SJCRH30 (cell line): ENCODE measurements at regions not wholly inside any gene's neighbourhood (a gene's known extent, or its start where the extent isn't known, plus 50 kb on each side); places are given as distances from the start of the nearest gene placed in this dataset.

Experiments
- DNase-seq, 2 experiments: peaks; one replicate each; pipeline ENCODE4 v3.0.0-alpha.2; 2015 to 2020
- H3K27ac ChIP-seq: fragments of 250-450 bp; sonication (Bioruptor Pico); 2 replicates; pipeline ENCODE4 v1.5.1; 2020; ENCODE audit warnings: mild to moderate bottlenecking, moderate library complexity
- H3K27me3 ChIP-seq: fragments of 250-450 bp; sonication (Bioruptor Pico); 2 replicates; pipeline ENCODE4 v1.5.1; 2020; ENCODE audit warnings: mild to moderate bottlenecking, moderate library complexity
- H3K36me3 ChIP-seq: fragments of 250-450 bp; sonication (Bioruptor Pico); 2 replicates; pipeline ENCODE4 v1.5.1; 2020; ENCODE audit warnings: mild to moderate bottlenecking, moderate library complexity
- H3K4me1 ChIP-seq: fragments of 250-450 bp; sonication (Bioruptor Pico); 2 replicates; pipeline ENCODE4 v1.5.1; 2020; ENCODE audit warnings: mild to moderate bottlenecking, moderate library complexity
- H3K4me3 ChIP-seq: fragments of 250-450 bp; sonication (Bioruptor Pico); 2 replicates; pipeline ENCODE4 v1.5.1; 2020; ENCODE audit warnings: mild to moderate bottlenecking, moderate library complexity
- H3K9me3 ChIP-seq: fragments of 250-450 bp; sonication (Bioruptor Pico); replicated peaks from 2 replicates; pipeline ENCODE4 v1.5.1; 2020; ENCODE audit warnings: mild to moderate bottlenecking, moderate library complexity

- DNase-seq, result no peak
- Histone ChIP-seq H3K27me3 (0 out of 2 replicates have a peak, but pooled peaks cover 3% of the 10 kb centered on the region), H3K27ac (no peak overlapping the region), H3K36me3 (no peaks in the 10 kb centered on the region), H3K4me1 (no peaks in the 10 kb centered on the region), H3K4me3 (no peak overlapping the region), H3K9me3 (no peaks in the 10 kb centered on the region; the same call in 1 of the 2 replicates)
Observed at GRCh38 chr7:46202379-46202778, 281.3 kb upstream of the IGFBP3 start.

GRCh38 chr7:46201961-46202360 lies 280.9 kb upstream of the IGFBP3 start:
- H3K9me3 ChIP-seq, result no peaks in the 10 kb centered on the region; the same call in 1 of the 2 replicates
- DNase-seq, result no peak
- no peak overlapping the region for H3K27ac ChIP-seq

GRCh38 chr7:46198701-46199100 lies 277.6 kb upstream of the IGFBP3 start:
- no peaks in the 10 kb centered on the region for H3K36me3 ChIP-seq
- no peak for DNase-seq
- H3K27me3 ChIP-seq, result 0 out of 2 replicates have a peak, but pooled peaks cover 3% of the 10 kb centered on the region
- no peak overlapping the region for H3K27ac ChIP-seq
- no peaks in the 10 kb centered on the region for H3K4me1 ChIP-seq
- H3K9me3 ChIP-seq, result no peaks in the 10 kb centered on the region; the same call in 1 of the 2 replicates
- no peak overlapping the region for H3K4me3 ChIP-seq

More at GRCh38 chr7:46201961-46202360, 280.9 kb upstream of the IGFBP3 start:
- Histone ChIP-seq H3K4me1 (no peaks in the 10 kb centered on the region), H3K36me3 (no peaks in the 10 kb centered on the region), H3K27me3 (0 out of 2 replicates have a peak, but pooled peaks cover 3% of the 10 kb centered on the region), H3K4me3 (no peak overlapping the region)

GRCh38 chr7:46197785-46198540 lies 276.9 kb upstream of the IGFBP3 start:
- DNase-seq, result no peak
- Histone ChIP-seq H3K4me1 (no peaks in the 10 kb centered on the region), H3K9me3 (no peaks in the 10 kb centered on the region; the same call in 1 of the 2 replicates), H3K36me3 (no peaks in the 10 kb centered on the region), H3K4me3 (no peak overlapping the region), H3K27ac (no peak overlapping the region), H3K27me3 (0 out of 2 replicates have a peak, but pooled peaks cover under 1% of the 10 kb centered on the region)

- DNase-seq, result no peak
- H3K4me3 ChIP-seq, result no peak overlapping the region
- H3K9me3 ChIP-seq, result no peaks in the 10 kb centered on the region
- no peaks in the 10 kb centered on the region for H3K36me3 ChIP-seq
- H3K4me1 ChIP-seq, result no peaks in the 10 kb centered on the region
- H3K27me3 ChIP-seq, result no peaks in the 10 kb centered on the region
- H3K27ac ChIP-seq, result no peak overlapping the region
Observed at GRCh38 chr7:46195934-46196333, 274.9 kb upstream of the IGFBP3 start.

GRCh38 chr7:46192271-46192670 lies 271.2 kb upstream of the IGFBP3 start:
- no peak for DNase-seq

GRCh38 chr7:46191776-46192175 lies 270.7 kb upstream of the IGFBP3 start:
- no peaks in the 10 kb centered on the region for H3K36me3 ChIP-seq
- H3K4me3 ChIP-seq, result no peak overlapping the region
- H3K27me3 ChIP-seq, result no peaks in the 10 kb centered on the region
- H3K27ac ChIP-seq, result no peak overlapping the region
- DNase-seq, result no peak
- no peaks in the 10 kb centered on the region for H3K4me1 ChIP-seq
- H3K9me3 ChIP-seq, result no peaks in the 10 kb centered on the region

More at GRCh38 chr7:46192271-46192670, 271.2 kb upstream of the IGFBP3 start:
- Histone ChIP-seq H3K4me1 (no peaks in the 10 kb centered on the region), H3K9me3 (no peaks in the 10 kb centered on the region), H3K36me3 (no peaks in the 10 kb centered on the region), H3K27me3 (no peaks in the 10 kb centered on the region), H3K27ac (no peak overlapping the region), H3K4me3 (no peak overlapping the region)

DNA sequence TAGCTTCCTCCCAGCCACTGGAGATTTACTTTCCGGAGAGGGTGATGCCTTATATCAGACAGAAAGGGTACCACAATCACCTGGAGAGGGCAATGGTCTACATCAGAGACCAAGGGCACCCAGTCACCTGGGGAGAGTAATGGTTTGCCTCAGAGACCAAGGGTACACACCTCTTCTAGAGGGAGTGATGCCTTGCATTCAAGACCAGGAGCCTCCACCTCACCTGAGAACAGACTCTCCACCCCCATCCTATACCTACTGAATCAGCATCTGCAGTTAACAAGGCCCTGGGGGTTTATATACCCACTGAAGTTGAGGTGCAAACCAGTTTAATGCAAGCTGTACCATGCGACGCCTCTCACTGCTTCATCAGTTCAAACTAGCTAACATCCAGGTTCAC lies 270.2 kb upstream of the IGFBP3 start:
- Histone ChIP-seq H3K9me3 (no peaks in the 10 kb centered on the region), H3K27ac (no peak overlapping the region), H3K4me3 (no peak overlapping the region), H3K27me3 (no peaks in the 10 kb centered on the region), H3K4me1 (0 out of 2 replicates have a peak, but pooled peaks cover 1% of the 10 kb centered on the region), H3K36me3 (no peaks in the 10 kb centered on the region)
- no peak for DNase-seq

DNA sequence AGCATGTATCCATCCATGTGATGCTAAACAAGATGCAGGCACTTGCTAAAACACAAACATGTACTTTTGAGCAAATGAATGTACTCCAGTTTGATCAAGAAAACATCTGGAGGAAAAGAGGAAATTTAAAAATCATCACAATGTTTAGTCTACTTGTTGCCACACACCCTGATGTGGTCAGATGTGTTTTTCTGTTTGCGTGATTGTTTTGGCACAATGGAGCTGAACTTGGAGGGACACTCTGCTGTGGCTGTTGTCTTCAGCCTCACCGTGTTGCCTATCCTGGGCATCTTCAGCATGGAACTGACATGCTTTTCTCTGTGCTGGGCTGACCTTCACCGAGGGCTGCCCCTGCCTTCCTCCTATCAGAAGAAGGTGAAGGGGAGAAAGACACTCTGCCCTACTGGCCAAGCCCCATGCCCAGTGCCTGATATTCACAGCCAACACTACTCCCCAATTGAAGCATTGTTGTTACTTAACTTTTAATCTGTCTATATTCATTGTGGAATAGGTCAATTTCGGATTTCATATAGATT lies 268.3 kb upstream of the IGFBP3 start:
- 0 out of 2 replicates have a peak, but pooled peaks cover 3% of the 10 kb centered on the region for H3K4me1 ChIP-seq
- H3K27me3 ChIP-seq, result no peaks in the 10 kb centered on the region
- H3K4me3 ChIP-seq, result no peak overlapping the region
- no peak overlapping the region for H3K27ac ChIP-seq
- no peaks in the 10 kb centered on the region for H3K36me3 ChIP-seq
- H3K9me3 ChIP-seq, result no peaks in the 10 kb centered on the region
- no peak for DNase-seq

DNA sequence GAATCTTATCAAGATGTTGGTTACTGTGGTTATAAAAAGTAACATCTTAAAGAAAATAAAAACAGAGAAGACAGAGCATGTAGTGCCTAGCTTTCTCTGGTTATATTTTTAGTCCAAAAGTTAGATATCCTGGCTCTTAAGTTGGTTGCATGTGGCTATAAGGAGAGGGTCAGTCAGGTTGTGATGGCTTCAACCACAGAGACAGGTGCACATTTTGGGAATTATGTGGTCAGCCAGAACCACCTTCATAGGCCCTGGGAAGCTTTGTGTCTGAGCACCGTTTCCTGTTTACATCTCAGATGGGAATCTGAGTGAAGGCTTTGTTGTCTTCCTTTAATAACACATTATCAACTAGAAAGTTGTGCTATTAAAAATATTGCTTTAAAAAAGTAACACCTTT lies 265.1 kb upstream of the IGFBP3 start:
- H3K9me3 ChIP-seq, result no peaks in the 10 kb centered on the region
- H3K27me3 ChIP-seq, result no peaks in the 10 kb centered on the region
- H3K36me3 ChIP-seq, result no peaks in the 10 kb centered on the region
- H3K4me1 ChIP-seq, result 0 out of 2 replicates have a peak, but pooled peaks cover 3% of the 10 kb centered on the region
- DNase-seq, result peak in 1 of 2 experiments; percentile 10
- H3K4me3 ChIP-seq, result no peak overlapping the region
- H3K27ac ChIP-seq, result no peak overlapping the region

DNA sequence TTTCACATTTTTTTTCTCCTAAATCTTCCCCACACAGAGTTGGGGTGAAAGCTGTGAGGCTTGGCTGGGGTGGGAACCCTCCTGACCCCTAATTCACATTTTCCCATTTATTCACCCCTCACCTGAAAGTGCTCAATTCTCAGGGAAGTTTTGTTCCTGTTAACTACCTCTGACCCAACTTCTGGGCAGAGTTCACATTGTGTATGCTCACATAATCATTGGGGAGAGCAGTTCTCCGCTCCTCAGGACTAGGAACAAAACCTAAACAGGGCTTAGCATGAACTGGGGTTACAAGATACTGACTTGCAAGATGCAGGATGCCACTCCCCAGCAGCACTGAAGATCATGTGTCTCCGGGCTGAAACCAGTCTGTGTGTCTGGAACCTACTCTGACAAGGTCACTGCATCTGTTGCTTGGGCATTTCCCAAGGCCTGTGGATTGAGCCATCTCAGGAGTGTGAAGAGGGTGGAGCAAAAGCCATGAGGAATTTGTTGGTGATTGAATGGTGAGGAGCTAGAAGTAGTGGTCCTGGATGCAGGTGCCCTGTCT lies 258.1 kb upstream of the IGFBP3 start:
- Histone ChIP-seq H3K27ac (no peak overlapping the region), H3K4me1 (no peaks in the 10 kb centered on the region), H3K27me3 (no peaks in the 10 kb centered on the region), H3K36me3 (no peaks in the 10 kb centered on the region), H3K4me3 (no peak overlapping the region), H3K9me3 (no peaks in the 10 kb centered on the region)
- no peak for DNase-seq

DNA sequence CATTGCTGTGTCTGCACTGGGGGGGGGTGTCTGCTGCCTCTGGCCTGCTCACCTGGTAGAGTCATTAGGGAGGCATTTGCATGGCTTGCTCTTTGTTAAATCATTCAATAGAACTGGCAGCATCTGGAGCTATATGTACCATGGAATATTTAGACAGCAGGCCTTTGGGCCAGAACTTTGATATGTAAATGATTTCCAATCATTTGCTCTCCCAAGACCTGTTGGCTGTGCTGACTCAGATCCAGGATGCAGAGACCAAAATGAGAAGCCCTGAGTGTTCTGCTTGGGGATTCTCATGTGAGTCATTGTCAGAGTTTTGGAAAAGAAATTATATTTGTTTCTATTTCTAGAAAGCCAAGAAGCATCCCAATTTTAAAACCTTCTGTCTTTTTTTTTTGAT lies 257.6 kb upstream of the IGFBP3 start:
- H3K36me3 ChIP-seq, result no peaks in the 10 kb centered on the region
- no peaks in the 10 kb centered on the region for H3K27me3 ChIP-seq
- no peak overlapping the region for H3K4me3 ChIP-seq
- H3K9me3 ChIP-seq, result no peaks in the 10 kb centered on the region
- DNase-seq, result no peak
- no peaks in the 10 kb centered on the region for H3K4me1 ChIP-seq
- no peak overlapping the region for H3K27ac ChIP-seq

GRCh38 chr7:46177821-46178220 lies 256.7 kb upstream of the IGFBP3 start:
- Histone ChIP-seq H3K4me3 (no peak overlapping the region), H3K9me3 (no peaks in the 10 kb centered on the region), H3K27ac (no peak overlapping the region), H3K36me3 (no peaks in the 10 kb centered on the region), H3K4me1 (no peaks in the 10 kb centered on the region), H3K27me3 (no peaks in the 10 kb centered on the region)
- no peak for DNase-seq

DNA sequence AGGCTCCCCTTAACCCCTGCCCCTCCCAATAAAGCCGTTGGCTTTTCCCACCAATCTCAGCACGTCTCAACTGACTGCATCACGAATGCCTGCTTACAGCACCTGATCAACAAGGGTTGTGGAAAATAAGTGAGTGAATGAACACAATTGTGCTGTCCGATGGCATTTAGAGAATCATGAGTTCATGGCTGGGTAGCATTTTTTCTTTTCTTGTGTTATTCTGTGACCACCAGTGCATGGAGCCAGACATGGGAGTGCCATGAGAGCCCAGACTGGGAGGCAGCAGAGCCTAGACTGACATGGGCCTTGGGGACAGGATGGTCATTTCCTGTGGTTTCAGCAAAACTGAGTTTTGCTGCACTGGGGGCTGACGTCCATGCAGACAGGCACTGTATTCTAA lies 254.1 kb upstream of the IGFBP3 start:
- Histone ChIP-seq H3K4me3 (no peak overlapping the region), H3K36me3 (no peaks in the 10 kb centered on the region), H3K27ac (no peak overlapping the region), H3K27me3 (no peaks in the 10 kb centered on the region), H3K9me3 (no peaks in the 10 kb centered on the region), H3K4me1 (no peaks in the 10 kb centered on the region)
- DNase-seq, result no peak

DNA sequence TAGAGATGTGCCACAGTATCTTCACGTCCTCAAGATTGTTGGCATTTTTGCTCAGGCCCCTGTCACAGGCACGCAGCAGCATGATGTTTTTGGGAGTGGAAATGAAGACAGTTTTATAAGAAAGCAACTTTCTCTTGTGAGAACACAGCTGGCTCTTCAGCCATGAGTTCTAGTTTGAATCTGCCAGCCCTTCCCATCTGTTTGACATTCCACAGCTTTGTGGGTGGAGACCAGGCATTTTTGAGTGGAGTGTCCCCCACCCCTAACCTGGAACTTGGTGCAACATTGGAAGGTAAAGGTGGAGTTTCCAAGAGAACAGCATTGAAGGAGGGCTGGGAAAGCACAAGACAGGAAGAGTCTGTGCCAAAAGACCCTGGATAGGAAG lies 253.1 kb upstream of the IGFBP3 start:
- no peaks in the 10 kb centered on the region for H3K27me3 ChIP-seq
- no peaks in the 10 kb centered on the region for H3K9me3 ChIP-seq
- DNase-seq, result no peak
- H3K4me1 ChIP-seq, result no peaks in the 10 kb centered on the region
- no peak overlapping the region for H3K4me3 ChIP-seq
- no peak overlapping the region for H3K27ac ChIP-seq
- H3K36me3 ChIP-seq, result no peaks in the 10 kb centered on the region
